HepG2 (cell line): ENCODE measurements at regions not wholly inside any gene's neighbourhood (a gene's known extent, or its start where the extent isn't known, plus 50 kb on each side); places are given as distances from the start of the nearest gene placed in this dataset.

Experiments
- ATAC-seq: fragments of 200-7000 bp; cut with Tn5 transposase; 3 replicates; pipeline ENCODE4 v1.9.1; 2020; ENCODE audit warnings: mild to moderate bottlenecking, moderate library complexity
- BruUV-seq: library from RNA; stranded (reverse); fragments of 400-500 nt; replicated peaks from 2 replicates; lab custom pipeline; 2021; lab: Mats Ljungman, UMichigan
- CTCF ChIA-PET: fragments of 300-600 bp; formaldehyde crosslinking; extraction: SDS; loops from one replicate; lab custom pipeline; 2021; ENCODE audit warnings: low total read pairs, inconsistent platforms, low intra/inter-chr PET ratio; lab: Yijun Ruan, JAX
- POLR2A ChIA-PET: fragments of 350-600 bp; sonication (Branson Sonifier 250); formaldehyde crosslinking; loops from one replicate; lab custom pipeline; 2020; ENCODE audit warnings: antibody characterized with exemption, inconsistent platforms; lab: Yijun Ruan, JAX
- DNase-seq: peaks from one replicate; pipeline ENCODE4 v3.0.0-alpha.2; 2015; ENCODE audit warnings: low spot score
- FAIRE-seq: peaks from 3 replicates; lab custom pipeline; 2011; peaks lifted over from hg19 to GRCh38; lab: Jason Lieb, UNC
- H2AFZ ChIP-seq: one replicate; pipeline ENCODE4 v1.6.1; 2011; ENCODE audit warnings: low read length, inconsistent platforms
- H3K27ac ChIP-seq: fragments of 300-600 bp; 3 replicates; pipeline ENCODE4 v1.8.0; 2011; ENCODE audit warnings: mixed run types, mild to moderate bottlenecking, mixed read lengths, low read length, inconsistent platforms; ENCODE audit not compliant: insufficient read depth; ENCODE audit errors: extremely low read length
- H3K27me3 ChIP-seq, 2 experiments: fragments of 200-600 bp in 1 of 2; 2 replicates in 1 of 2; 3 replicates in 1 of 2; pipeline versions ENCODE4 v1.6.0 to v1.8.0; 2011; ENCODE audit warnings: low read length in 2 of 2, mild to moderate bottlenecking in 2 of 2, moderate library complexity in 2 of 2, inconsistent platforms in 1 of 2; ENCODE audit not compliant: insufficient read depth in 2 of 2, control insufficient read depth in 1 of 2
- H3K36me3 ChIP-seq, 2 experiments: fragments of 200-600 bp in 1 of 2; replicated peaks in 1 of 2; 2 replicates in 1 of 2; 3 replicates in 1 of 2; pipeline versions ENCODE4 v1.5.1 to v1.8.0; 2011; ENCODE audit warnings: low read length in 2 of 2, inconsistent platforms in 1 of 2; ENCODE audit not compliant: insufficient read depth in 2 of 2, control insufficient read depth in 1 of 2
- H3K4me1 ChIP-seq: 2 replicates; pipeline ENCODE4 v1.5.1; 2012; ENCODE audit warnings: low read length, inconsistent platforms; ENCODE audit not compliant: insufficient read depth
- H3K4me2 ChIP-seq: 2 replicates; pipeline ENCODE4 v1.6.0; 2011; ENCODE audit warnings: low read depth, low read length, inconsistent platforms
- H3K4me3 ChIP-seq, 3 experiments: fragments of 200-600 bp in 1 of 3; sonication (generic), shearing (Covaris generic) in 1 of 3; replicated peaks in 1 of 3; 2 replicates each; pipeline ENCODE4 v1.5.1; 2011 to 2016; ENCODE audit warnings: low read length in 3 of 3, inconsistent platforms in 2 of 3, low read depth in 2 of 3, mild to moderate bottlenecking in 2 of 3, control low read depth in 1 of 3, mixed read lengths in 1 of 3; ENCODE audit not compliant: insufficient read depth in 1 of 3
- H3K79me2 ChIP-seq: one replicate; pipeline ENCODE4 v1.6.1; 2011; ENCODE audit warnings: low read length, inconsistent platforms; ENCODE audit not compliant: insufficient read depth
- H3K9ac ChIP-seq: 2 replicates; pipeline ENCODE4 v1.6.0; 2011; ENCODE audit warnings: mild to moderate bottlenecking, low read depth, low read length, inconsistent platforms; ENCODE audit not compliant: insufficient read depth
- H3K9me3 ChIP-seq: 2 replicates; pipeline ENCODE4 v1.5.1; 2012; ENCODE audit warnings: mild to moderate bottlenecking, low read length
- H4K20me1 ChIP-seq: 2 replicates; pipeline ENCODE4 v1.6.0; 2011; ENCODE audit warnings: inconsistent platforms, mild to moderate bottlenecking, low read length, moderate library complexity; ENCODE audit not compliant: insufficient read depth
- ATF7 ChIP-seq, 2 experiments: fragments of 450-650 bp in 1 of 2; sonication (generic) in 1 of 2; formaldehyde crosslinking in 1 of 2; IDR thresholded peaks; 2 replicates each; pipeline versions ENCODE4 v1.4.0 to v1.6.1; 2016 to 2020; ENCODE audit warnings: antibody characterized with exemption in 1 of 2, mild to moderate bottlenecking in 1 of 2, missing genetic modification reagents in 1 of 2
- GZF1 ChIP-seq: sonication (generic); formaldehyde crosslinking; IDR thresholded peaks from 2 replicates; pipeline ENCODE4 v1.5.1; 2020; ENCODE audit warnings: mild to moderate bottlenecking, missing genetic modification reagents
- HDAC2 ChIP-seq: sonication (generic); formaldehyde crosslinking; IDR thresholded peaks from 2 replicates; pipeline ENCODE4 v1.4.0; 2020; ENCODE audit warnings: missing genetic modification reagents
- HOXA9 ChIP-seq: sonication (generic); formaldehyde crosslinking; IDR thresholded peaks from 2 replicates; pipeline ENCODE4 v1.8.1; 2022; ENCODE audit warnings: missing genetic modification reagents, mild to moderate bottlenecking, moderate library complexity, borderline replicate concordance
- PHB2 ChIP-seq: fragments of 450-650 bp; IDR thresholded peaks from 2 replicates; pipeline ENCODE4 v1.6.1; 2018; ENCODE audit not compliant: partially characterized antibody
- SP1 ChIP-seq, 2 experiments: fragments of 450-650 bp in 1 of 2; sonication (generic) in 1 of 2; formaldehyde crosslinking in 1 of 2; IDR thresholded peaks; 2 replicates each; pipeline versions ENCODE4 v1.4.0 to v1.6.1; 2016 to 2020; ENCODE audit warnings: missing genetic modification reagents in 1 of 2
- ZNF333 ChIP-seq: sonication (generic); formaldehyde crosslinking; IDR thresholded peaks from 2 replicates; pipeline ENCODE4 v1.4.0; 2020; ENCODE audit warnings: mild to moderate bottlenecking, missing genetic modification reagents, borderline replicate concordance
- ZNF570 ChIP-seq: sonication (generic); formaldehyde crosslinking; IDR thresholded peaks from 2 replicates; pipeline ENCODE4 v1.4.0; 2020; ENCODE audit warnings: mild to moderate bottlenecking, missing genetic modification reagents, borderline replicate concordance
- ZNF589 ChIP-seq: sonication (generic); formaldehyde crosslinking; conservative IDR thresholded peaks from 2 replicates; pipeline ENCODE4 v1.8.0; 2022; ENCODE audit warnings: mild to moderate bottlenecking, moderate library complexity, missing genetic modification reagents
- ZSCAN9 ChIP-seq: IDR thresholded peaks from 2 replicates; pipeline ENCODE4 v1.6.1; 2016; ENCODE audit warnings: borderline replicate concordance
- WGBS: methylation state at CpG from one replicate; pipeline ENCODE4 v1.1.6; 2017; ENCODE audit warnings: low lambda C conversion rate; 5-methylcytosine and 5-hydroxymethylcytosine counted together
- in situ Hi-C: cut with HindIII; loops from 2 replicates; pipeline ENCODE4 v1.10.0; 2017; ENCODE audit warnings: low pct_unique_long_range_greater_than_20kb; ENCODE audit not compliant: extremely low pct_ligation_motif_present
- intact Hi-C: fragments of 100-400 bp; cut with micrococcal nuclease; formaldehyde crosslinking; loops from one replicate; pipeline ENCODE4 v1.10.0; 2022; ENCODE audit not compliant: unreplicated experiment
- TF ChIP-seq, protein P1 (sequence below): sonication (generic); formaldehyde crosslinking; IDR thresholded peaks from 2 replicates; pipeline ENCODE4 v1.4.0; 2020; ENCODE audit warnings: mild to moderate bottlenecking, low read depth, missing genetic modification reagents
- TF ChIP-seq, protein P2 (sequence below): sonication (generic); formaldehyde crosslinking; IDR thresholded peaks from 2 replicates; pipeline ENCODE4 v1.5.1; 2020; ENCODE audit warnings: mild to moderate bottlenecking, missing genetic modification reagents, borderline replicate concordance
- TF ChIP-seq, protein P3 (sequence below): sonication (generic); formaldehyde crosslinking; IDR thresholded peaks from 2 replicates; pipeline ENCODE4 v1.5.0; 2020; ENCODE audit warnings: mild to moderate bottlenecking, missing genetic modification reagents
- TF ChIP-seq, protein P4 (sequence below), 2 experiments: sonication (generic) in 1 of 2; formaldehyde crosslinking in 1 of 2; IDR thresholded peaks; 2 replicates each; pipeline versions ENCODE4 v1.6.1 to v1.9.0; 2014 to 2022; ENCODE audit warnings: antibody characterized with exemption in 1 of 2, borderline replicate concordance in 1 of 2, inconsistent platforms in 1 of 2, low read depth in 1 of 2, missing genetic modification reagents in 1 of 2

DNA sequence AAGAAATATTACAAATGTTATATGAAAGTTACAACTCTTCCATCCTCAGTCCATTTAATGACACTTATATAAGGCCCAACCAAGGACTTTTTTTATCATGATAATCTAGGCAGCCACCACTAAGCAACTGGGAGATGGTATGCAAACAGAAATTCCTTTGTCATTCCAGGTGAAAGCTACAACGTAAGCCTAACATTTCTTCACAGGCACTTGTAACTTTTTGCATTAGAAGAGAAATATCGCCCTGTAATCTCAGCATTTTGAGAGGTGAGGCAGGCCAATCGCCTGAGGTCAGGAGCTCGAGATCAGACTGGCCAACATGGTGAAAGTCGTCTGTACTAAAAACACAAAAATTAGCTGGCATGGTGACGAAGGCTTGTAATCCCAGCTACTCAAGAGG is 581.2 kb upstream of the SLC8A1 start:
- DNase-seq: no peak
- ChIA-PET POLR2A (no interaction called here), CTCF (no interaction called here)
- no peaks in the 10 kb centered on the region for H3K4me1 ChIP-seq
- H2AFZ ChIP-seq: no peak overlapping the region
- no peak overlapping the region for H3K9ac ChIP-seq
- 2% methylated on average over 6 of the region's 6 CpGs for WGBS
- no peaks in the 10 kb centered on the region for H3K27me3 ChIP-seq
- no peaks in the 10 kb centered on the region for H3K9me3 ChIP-seq
- ATAC-seq: no peak
- in situ Hi-C loops: no loop called here
- FAIRE-seq: no peak
- H3K4me2 ChIP-seq: no peak overlapping the region
- no TSS peak for BruUV-seq
- H3K27ac ChIP-seq: no peak overlapping the region
- no peaks in the 10 kb centered on the region for H3K36me3 ChIP-seq
- intact Hi-C loops: no loop called here
- no peaks in the 10 kb centered on the region for H4K20me1 ChIP-seq
- no peak overlapping the region for H3K4me3 ChIP-seq
- no peaks in the 10 kb centered on the region for H3K79me2 ChIP-seq
- TF ChIP-seq, protein P1, sequence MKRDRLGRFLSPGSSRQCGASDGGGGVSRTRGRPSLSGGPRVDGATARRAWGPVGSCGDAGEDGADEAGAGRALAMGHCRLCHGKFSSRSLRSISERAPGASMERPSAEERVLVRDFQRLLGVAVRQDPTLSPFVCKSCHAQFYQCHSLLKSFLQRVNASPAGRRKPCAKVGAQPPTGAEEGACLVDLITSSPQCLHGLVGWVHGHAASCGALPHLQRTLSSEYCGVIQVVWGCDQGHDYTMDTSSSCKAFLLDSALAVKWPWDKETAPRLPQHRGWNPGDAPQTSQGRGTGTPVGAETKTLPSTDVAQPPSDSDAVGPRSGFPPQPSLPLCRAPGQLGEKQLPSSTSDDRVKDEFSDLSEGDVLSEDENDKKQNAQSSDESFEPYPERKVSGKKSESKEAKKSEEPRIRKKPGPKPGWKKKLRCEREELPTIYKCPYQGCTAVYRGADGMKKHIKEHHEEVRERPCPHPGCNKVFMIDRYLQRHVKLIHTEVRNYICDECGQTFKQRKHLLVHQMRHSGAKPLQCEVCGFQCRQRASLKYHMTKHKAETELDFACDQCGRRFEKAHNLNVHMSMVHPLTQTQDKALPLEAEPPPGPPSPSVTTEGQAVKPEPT (CRISPR knock-in tag): no peak
- TF ChIP-seq SP1 (IDR thresholded peaks at IDR 0.05): no peak
- no peak for TF ChIP-seq SP1 (CRISPR knock-in tag; IDR thresholded peaks at IDR 0.05)
- TF ChIP-seq, protein P2, sequence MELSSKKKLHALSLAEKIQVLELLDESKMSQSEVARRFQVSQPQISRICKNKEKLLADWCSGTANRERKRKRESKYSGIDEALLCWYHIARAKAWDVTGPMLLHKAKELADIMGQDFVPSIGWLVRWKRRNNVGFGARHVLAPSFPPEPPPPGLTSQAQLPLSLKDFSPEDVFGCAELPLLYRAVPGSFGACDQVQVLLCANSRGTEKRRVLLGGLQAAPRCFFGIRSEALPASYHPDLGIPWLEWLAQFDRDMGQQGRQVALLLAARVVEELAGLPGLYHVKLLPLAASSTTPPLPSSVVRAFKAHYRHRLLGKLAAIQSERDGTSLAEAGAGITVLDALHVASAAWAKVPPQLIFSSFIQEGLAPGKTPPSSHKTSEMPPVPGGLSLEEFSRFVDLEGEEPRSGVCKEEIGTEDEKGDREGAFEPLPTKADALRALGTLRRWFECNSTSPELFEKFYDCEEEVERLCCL: no peak
- no peak for TF ChIP-seq ATF7 (IDR thresholded peaks at IDR 0.05)
- TF ChIP-seq ATF7 (CRISPR knock-in tag; IDR thresholded peaks at IDR 0.05): no peak
- TF ChIP-seq HDAC2: no peak
- no peak for TF ChIP-seq ZNF570 (CRISPR knock-in tag)
- TF ChIP-seq ZNF333: no peak
- TF ChIP-seq, protein P3, sequence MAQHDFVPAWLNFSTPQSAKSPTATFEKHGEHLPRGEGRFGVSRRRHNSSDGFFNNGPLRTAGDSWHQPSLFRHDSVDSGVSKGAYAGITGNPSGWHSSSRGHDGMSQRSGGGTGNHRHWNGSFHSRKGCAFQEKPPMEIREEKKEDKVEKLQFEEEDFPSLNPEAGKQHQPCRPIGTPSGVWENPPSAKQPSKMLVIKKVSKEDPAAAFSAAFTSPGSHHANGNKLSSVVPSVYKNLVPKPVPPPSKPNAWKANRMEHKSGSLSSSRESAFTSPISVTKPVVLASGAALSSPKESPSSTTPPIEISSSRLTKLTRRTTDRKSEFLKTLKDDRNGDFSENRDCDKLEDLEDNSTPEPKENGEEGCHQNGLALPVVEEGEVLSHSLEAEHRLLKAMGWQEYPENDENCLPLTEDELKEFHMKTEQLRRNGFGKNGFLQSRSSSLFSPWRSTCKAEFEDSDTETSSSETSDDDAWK: no peak
- no peak for TF ChIP-seq GZF1 (CRISPR knock-in tag)
- TF ChIP-seq, protein P4, sequence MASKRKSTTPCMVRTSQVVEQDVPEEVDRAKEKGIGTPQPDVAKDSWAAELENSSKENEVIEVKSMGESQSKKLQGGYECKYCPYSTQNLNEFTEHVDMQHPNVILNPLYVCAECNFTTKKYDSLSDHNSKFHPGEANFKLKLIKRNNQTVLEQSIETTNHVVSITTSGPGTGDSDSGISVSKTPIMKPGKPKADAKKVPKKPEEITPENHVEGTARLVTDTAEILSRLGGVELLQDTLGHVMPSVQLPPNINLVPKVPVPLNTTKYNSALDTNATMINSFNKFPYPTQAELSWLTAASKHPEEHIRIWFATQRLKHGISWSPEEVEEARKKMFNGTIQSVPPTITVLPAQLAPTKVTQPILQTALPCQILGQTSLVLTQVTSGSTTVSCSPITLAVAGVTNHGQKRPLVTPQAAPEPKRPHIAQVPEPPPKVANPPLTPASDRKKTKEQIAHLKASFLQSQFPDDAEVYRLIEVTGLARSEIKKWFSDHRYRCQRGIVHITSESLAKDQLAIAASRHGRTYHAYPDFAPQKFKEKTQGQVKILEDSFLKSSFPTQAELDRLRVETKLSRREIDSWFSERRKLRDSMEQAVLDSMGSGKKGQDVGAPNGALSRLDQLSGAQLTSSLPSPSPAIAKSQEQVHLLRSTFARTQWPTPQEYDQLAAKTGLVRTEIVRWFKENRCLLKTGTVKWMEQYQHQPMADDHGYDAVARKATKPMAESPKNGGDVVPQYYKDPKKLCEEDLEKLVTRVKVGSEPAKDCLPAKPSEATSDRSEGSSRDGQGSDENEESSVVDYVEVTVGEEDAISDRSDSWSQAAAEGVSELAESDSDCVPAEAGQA (IDR thresholded peaks at IDR 0.05; ENCODE audit: low read depth): no peak
- TF ChIP-seq, protein P4 (CRISPR knock-in tag; IDR thresholded peaks at IDR 0.05; ENCODE audit: borderline replicate concordance): no peak
- TF ChIP-seq ZNF589 (CRISPR knock-in tag): no peak
- TF ChIP-seq ZSCAN9 (CRISPR knock-in tag): no peak
- TF ChIP-seq HOXA9 (CRISPR knock-in tag): no peak
- TF ChIP-seq PHB2: no peak
